Limb (tissue), 2 donors: ENCODE measurements at regions not wholly inside any gene's neighbourhood (a gene's known extent, or its start where the extent isn't known, plus 50 kb on each side); places are given as distances from the start of the nearest gene placed in this dataset.

Source experiments
- DNase-seq, 2 donors: peaks; one replicate each; pipeline ENCODE4 v3.0.0-alpha.2; 2016; ENCODE audit errors: extremely low spot score in 2 of 2

DNA sequence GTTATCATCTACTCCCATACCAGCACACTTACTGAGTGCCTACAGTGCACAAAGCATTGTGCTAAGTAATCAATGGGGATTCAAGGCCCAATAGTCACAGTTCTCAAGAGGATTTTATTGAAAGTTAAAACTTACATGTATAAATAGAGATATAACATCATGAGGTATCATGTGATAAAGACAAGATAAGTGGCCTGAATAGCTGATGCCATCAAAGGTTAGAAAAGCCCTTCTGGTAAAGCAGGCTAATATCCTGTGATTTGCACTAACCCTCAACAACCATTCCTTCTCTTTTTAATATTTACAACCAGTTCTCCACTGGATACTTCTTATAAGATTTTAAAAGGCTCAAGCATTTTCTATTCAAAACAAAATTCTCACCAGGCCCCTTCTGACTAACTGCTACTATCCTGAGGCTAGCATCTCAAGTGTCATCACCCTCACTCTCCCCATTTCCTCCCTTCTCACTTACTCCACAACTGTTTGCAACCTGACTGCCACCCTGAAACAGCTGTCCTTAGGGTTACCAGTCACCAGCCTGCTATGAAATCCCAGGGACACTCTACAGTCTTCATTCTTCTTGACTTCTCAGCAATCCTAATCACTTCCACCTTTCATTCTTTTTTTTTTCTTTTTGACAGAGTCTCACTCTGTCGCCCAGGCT is 377.9 kb downstream of the ENC1 start:
- no peak for DNase-seq

DNA sequence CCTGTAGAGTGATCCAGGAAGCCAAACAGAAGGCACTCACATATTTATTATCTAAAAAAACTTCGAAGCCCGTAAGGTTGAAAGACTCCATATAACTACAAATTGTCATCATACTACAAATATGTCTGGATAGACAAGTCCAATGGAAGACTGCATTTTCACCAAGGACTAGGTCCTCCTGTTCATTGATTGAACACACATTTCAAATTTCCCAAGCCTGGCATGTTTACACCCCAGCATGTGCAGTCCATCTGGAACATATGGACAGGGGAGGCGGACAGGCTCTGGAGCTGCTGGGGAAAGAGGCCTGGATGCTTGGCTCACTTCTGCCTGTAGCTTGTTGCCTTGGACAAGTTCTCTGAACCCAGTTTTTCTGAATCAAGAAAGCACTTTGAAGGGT is 378.7 kb downstream of the ENC1 start:
- peak in 1 of 2 donors; percentile 40 for DNase-seq

DNA sequence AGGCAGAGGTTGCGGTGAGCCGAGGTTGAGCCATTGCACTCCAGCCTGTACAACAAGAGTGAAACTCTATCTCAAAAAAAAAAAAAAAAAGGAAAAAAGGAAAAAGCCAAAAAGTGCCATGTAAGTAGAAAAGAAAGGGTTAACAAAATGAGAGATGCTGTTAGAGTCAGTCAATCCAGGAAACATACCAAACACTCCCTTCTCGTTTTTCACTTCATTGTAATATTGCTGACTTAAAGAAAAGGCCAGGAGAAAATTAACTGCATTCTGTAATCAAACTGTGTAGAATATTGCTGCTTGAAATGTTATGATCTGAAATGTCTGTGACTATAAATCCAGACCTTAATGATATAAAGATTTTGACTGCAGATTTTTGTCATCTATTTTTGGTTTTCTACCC is 379.1 kb downstream of the ENC1 start:
- no peak for DNase-seq

DNA sequence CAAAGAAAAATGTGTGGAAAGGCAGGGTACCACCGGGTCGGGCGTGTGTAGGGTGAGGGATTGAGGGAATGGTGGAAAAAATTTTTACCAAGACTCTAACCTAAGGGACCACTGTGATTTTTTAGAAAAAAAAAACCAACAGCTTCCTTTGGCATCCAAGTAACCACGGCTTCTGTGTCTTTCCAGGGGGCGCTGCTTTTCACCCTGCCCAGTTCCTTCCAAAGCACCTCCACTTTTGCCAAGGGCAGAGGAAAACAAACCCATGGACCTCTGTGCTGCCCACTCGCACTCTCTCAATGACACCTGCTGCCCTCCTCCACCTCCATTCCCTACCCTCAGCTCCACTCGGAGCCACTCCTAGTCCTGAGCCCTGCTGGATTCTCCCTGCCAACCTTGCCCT is 381.0 kb downstream of the ENC1 start:
- DNase-seq = no peak

DNA sequence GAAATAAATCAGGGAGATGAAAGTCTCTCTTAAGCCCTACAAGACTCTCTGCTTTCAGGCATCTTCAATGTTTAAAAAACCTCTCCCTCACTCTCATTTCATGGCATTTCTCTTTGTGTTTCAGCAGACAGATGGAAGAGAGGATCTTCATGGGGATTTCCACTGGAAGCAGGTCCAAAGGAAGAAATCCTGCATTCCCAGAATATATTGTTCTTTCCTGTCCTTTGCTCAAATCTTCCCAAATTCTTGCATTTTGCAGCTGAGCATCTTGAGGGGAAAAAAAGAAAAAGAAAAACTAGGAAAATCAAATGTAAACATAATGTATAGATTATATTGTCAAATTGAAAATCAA is 382.2 kb downstream of the ENC1 start:
- no peak for DNase-seq

DNA sequence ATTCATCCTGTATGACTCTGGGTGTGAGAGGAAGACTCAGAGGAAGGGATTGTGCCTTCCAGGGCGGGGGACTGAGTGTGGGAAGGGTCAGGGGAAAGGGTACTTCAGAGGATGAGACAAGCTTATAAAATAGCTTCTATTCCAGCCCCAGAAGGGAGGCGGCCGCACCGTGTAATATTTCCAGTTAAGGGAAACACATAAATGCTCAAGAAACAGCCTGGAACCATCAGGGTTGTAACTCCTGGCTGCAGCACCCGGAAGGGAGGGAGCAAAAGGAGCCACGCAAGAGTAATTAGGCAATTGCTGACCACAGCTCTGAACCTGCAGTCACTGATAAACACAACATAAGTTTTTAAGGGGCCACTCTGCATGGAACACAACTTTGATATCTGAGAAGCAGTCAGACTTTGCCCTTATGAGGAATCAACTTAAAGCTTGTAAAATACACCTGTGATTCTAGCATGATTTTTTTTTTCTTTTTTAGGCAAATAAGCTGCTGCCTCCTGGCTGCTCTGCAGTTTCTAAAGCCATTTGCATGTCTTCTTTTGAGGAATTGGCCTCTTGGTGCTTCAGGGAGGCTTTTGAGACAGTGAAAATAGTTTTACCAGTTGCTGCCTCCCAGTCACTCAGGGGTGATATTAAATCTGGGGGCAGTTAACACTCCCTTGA is 382.7 kb downstream of the ENC1 start:
- DNase-seq = no peak

DNA sequence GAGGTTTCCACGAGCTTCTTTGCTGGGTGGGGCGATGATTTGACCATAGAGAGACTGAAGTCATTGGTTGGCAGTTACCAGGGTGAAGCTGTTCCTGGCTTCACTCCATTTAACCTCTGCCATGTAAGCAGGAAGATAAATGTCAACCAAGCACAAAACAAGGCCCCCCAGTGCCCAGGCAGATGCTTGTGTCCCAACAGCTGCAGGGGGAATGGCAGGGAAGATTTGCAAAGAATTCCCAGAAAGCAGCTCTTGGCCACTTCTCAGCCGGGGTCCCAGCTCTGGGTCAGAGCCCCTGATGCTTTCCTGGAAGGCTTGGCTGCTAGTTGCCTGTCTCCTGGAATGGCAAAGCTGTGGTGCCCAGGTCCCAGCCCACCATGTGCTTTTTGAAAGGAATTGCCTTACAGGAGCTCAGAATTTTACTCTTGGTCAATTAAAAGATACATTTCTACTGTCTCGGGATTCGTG is 383.4 kb downstream of the ENC1 start:
- DNase-seq = peak in 1 of 2 donors; percentile 45

DNA sequence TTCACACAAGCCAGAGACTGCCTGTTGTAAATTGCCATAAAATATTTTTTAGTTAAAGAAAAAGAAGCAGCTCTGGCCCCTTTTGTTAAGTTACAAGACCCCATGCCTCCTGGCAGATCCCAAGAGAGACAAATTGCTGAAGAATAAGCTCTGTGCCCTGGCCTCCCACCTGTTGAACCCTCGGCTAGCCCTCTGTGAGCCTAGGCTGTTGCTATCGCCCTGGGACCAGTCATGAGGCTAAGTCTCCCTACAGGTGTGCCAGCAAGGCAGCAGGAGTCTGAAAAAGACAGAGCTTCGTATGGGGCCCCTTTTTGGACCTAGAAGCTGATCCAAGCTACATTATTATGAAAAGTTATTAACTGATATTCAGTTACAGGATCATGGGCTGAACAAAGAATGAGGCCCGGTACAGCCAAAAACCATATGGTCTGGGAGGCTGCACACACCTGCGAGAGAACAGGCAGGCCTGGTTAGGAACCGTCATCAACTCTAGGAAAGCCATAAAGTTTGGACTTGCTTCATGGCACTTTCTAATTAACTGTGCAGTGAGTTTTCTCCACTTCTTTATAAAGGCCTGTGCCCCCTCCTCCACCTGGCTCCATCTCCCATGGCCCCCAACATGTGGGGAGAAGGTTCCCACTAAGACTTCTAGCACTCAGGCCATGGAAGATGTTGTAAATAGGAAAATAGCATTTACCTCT is 384.7 kb downstream of the ENC1 start:
- DNase-seq = no peak

DNA sequence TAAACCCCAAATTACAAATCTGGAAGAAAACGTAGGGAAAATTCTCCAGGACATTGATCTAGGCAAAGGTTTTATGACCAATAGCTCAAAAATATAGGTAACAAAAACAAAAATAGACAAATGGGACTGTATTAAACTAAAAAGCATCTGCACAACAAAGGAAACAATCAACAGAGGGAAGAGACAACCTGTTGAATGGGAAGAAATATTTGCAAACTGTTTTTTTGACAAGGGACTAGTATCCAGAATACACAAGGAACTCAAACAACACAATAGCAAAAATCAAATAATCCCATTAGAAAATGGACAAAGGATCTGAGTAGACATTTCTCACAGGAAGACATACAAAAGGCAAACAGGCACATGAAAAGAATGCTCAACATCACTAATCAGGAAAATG is 386.3 kb downstream of the ENC1 start:
- DNase-seq = no peak

DNA sequence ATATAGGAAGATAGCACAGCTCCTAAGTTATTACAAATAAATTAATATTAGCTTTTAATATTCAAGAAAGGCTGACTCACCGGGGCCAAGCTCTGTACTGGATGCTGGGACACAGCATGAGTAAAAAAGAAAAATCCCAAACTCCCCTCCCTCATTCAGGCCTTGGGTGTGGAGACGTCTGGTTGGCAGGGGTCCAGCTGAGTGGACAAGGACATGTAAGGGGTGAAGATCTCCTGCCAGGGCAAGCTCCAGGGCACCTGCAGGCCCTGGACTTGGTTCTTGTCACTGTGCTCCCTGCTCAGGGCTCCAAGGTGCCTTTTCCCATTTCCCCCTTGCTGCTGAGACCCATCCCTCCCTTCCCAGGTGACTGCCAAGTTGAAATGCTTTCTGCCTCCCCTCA is 388.5 kb downstream of the ENC1 start:
- DNase-seq = no peak

DNA sequence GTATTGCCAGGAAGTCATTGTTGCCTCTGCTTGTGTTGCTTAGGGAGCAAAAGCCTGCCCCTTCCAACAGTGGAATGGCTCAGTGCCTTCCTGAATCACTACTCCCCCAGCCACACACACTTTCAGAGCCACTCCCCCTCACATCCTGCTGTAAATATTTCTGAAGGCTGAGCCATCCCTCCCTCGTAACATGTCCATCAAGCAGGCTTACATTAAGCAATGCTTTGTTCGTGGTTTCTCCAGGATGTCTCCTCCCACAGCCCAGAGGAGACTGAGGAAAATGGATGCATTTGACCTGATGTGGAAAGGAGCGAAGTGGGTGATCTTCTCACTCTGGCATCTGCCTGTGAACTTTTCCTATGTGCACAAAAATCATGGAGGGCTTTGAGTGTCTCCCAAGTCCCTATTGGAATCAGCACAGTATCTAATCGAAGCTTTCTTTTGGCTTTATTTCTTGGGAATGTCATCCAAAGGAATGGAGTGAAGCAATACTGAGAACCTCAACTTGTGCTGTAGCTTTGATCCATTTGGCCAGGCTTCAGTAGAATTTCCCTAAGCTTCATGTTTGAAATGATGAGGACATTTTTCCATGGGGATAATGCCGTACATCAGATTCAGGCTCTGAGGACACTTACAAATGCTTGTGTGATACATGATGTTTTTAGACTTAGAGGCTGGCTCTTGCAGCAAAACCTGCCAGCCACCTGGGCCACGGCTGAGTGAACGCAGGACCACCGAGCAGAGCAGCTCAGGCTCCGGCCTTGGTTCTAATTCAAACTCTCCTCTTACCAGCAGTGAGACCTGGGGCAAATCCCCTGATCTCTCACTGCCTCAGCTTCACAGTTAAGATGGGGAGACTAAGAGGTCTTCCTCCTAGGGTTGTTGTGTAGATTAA is 389.1 kb downstream of the ENC1 start:
- DNase-seq = peak; percentile 38 to 51

DNA sequence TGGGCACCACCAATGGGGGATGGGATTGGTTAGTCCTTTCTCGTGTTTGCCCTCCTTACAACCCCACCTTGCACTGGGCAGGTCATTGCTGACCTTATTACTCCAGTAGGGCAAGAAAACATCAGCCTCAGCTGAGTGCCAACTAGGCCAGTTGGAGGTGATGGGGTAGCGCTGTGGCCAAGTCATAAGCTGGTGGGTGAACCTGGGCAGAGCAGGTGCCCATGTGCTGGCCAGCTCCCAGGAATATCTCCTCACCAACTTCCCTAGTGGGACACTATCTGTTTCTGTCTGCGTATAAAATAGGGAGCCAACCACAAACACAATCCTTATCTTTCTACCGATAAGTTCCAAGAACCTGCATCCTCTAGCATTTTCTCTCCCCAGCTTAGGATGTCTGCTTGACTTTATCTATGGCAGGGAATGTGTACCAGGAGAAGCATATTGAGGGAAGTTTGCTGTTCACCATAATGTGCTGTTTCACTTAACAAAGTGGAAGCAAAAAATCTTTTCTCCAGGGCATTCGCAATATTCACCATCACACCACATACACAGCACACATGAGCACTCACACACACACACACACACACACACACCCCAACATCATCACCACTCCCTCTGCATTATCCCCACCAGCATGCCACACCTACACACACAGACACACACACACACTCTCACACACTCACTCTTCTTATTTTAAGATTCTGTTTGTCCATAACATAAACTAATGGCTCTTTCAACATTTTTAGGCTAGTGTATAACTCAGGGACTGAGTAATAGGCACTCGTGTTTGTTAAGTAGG is 390.0 kb downstream of the ENC1 start:
- no peak for DNase-seq

DNA sequence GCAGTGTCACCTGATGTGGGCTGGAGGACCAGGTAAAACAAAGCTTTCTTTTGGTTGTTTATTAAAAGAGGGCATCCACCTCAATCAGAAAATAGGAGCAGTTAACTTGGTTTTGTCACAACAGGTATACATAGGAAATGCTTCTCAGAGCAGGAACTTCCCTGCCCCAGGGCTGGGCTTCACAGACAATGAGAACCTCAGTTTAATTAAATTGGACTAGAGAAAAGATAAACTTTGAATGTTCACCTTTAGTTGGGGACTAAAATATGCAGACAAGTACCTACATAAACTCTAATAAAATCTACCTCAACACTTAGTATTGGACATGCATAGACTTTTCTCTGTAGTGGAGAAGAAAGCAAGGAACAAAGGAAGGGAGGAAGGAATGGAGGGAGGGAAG is 392.0 kb downstream of the ENC1 start:
- no peak for DNase-seq

DNA sequence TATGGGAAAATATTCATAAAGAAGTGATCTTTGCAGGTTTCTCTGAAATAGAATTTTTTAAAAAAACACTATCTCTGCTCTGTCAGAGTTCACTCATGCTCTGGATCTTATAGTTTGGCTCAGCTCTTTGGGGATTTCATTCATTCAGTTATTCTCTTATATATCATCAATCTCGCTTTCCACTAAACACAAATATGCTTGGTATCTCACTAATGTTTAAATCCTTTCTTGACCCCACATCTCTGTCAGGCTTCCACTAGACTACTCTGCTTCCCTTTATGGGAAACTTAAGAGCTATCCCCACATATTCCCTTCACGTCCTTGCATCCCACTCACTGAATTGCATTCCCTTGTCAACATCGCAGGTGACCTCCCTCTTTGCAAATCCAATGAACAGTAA is 396.1 kb downstream of the ENC1 start:
- no peak for DNase-seq

DNA sequence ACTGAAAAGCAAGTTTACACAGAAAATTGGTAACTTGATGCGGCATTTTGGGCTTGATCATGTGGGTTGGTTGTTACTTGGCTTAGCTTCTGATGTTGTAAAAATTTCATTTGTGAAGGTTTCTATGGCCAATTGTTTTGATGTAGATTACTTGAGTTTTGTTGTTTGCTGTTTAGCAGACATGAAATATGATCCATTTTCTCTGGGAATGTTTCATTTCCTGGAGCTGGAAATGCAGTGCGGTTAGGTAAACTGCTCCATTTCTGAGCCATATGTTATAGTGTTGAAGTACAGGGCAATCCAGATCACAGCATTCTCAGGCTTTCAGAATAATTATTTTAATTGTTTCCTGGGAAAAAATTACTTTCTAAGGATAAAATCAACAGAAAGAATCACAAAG is 396.9 kb downstream of the ENC1 start:
- DNase-seq = peak in 1 of 2 donors; percentile 42

DNA sequence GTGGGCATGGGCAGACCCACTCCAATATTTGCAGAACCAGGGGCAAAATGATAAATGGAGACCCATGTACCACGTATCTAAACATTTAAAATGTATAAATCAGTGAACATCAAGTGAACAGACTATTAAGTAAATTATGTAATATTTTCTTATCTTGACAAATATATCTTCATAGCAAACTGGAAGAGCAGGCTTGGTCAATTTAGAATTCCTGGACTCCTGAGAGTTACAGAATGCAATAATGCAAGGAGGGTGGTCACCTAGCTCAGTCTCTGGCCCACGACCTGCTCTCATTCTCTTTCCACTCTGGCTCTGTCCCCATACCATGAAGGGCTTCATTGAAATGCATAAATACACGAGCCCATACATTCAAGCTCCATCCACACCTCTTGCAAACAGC is 398.0 kb downstream of the ENC1 start:
- no peak for DNase-seq

DNA sequence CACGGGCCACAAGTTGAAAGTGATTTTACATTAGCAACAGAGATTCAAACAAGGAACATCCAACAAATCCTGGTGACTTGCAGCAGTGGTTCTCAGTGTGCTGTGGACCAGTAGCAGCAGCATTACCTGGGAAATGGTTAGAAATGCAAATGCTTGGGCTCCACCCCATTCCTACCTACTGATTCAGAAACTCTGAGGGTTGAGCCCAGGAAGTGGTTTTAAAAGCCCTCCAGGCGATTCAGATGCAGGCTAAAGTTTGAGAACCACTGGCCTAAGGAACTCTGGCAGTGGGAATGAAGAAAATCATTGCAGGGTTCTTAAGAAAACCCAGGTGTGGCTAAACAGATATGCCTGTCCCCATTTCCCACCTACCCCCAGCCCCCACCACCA is 398.8 kb downstream of the ENC1 start:
- DNase-seq = no peak

DNA sequence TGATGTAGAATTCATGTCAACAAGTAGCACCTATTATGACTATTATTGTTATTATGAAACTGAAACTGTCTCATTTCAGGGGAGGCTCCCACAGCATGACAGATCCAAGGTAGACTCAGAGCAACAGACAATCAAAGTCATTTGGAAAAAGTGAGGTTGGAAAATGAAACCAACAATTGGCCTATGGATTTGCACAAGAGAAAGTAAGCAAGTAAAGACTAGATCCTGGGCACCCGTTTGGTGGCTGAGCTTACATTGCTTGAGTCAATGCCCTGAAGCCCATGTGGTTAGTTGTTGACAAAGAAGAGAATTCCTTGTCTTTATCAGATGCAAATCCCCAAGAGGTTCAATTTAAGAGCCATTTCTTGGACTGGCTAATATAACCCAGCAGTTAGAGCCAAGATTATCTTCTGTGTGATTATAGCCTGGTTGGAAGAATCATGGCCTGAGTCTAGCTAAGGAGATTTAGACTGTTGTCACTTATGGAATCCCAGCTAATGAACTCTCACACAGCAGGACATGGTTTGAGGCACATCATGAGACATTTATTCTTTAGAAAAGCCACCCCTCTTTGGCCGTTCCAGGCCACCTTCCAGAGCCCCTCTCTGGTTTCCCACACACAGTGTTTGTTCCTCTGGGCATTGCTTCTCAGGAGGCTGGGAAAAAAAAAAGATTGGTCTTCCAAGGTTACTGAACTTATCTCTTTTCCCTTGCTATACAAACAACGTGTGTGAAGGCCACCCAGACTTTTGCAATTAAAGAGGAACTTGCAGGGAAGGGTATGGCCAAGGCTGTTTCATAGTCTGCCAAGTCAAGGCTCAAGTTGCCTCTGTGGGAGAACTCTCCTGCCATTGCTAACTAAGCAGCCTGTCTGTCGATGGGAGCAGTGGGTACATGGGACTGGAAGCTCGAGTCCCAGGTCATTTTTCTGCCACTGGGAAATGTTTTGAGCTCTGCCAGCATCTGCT is 399.5 kb downstream of the ENC1 start:
- DNase-seq = no peak

DNA sequence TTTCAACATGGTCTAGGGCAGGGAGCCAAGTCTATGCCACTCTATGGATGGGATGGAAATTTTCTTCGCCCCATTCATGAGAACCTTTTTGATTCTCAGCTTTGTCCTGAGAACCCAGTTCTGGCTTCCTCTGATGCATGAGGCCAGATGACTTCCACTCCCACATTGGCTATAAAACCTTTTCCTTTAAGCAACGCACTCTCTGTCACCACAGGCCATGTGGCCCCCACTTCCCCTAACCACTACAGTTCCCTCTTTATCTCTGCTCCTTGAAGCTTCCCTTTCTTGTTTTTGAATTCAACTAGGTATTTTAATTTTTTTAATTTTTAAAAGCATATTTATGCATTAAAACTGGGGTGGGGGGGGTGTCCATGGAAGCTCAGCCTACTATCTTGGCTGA is 401.3 kb downstream of the ENC1 start:
- no peak for DNase-seq
